HepG2 (cell line): ENCODE measurements at regions not wholly inside any gene's neighbourhood (a gene's known extent, or its start where the extent isn't known, plus 50 kb on each side); places are given as distances from the start of the nearest gene placed in this dataset.

Experiments
- ATAC-seq: fragments of 200-7000 bp; cut with Tn5 transposase; 3 replicates; pipeline ENCODE4 v1.9.1; 2020; ENCODE audit warnings: mild to moderate bottlenecking, moderate library complexity
- BruUV-seq: library from RNA; stranded (reverse); fragments of 400-500 nt; replicated peaks from 2 replicates; lab custom pipeline; 2021; lab: Mats Ljungman, UMichigan
- CTCF ChIA-PET: fragments of 300-600 bp; formaldehyde crosslinking; extraction: SDS; loops from one replicate; lab custom pipeline; 2021; ENCODE audit warnings: low total read pairs, inconsistent platforms, low intra/inter-chr PET ratio; lab: Yijun Ruan, JAX
- POLR2A ChIA-PET: fragments of 350-600 bp; sonication (Branson Sonifier 250); formaldehyde crosslinking; loops from one replicate; lab custom pipeline; 2020; ENCODE audit warnings: antibody characterized with exemption, inconsistent platforms; lab: Yijun Ruan, JAX
- DNase-seq: peaks from one replicate; pipeline ENCODE4 v3.0.0-alpha.2; 2015; ENCODE audit warnings: low spot score
- FAIRE-seq: peaks from 3 replicates; lab custom pipeline; 2011; peaks lifted over from hg19 to GRCh38; lab: Jason Lieb, UNC
- H2AFZ ChIP-seq: one replicate; pipeline ENCODE4 v1.6.1; 2011; ENCODE audit warnings: low read length, inconsistent platforms
- H3K27ac ChIP-seq: fragments of 300-600 bp; 3 replicates; pipeline ENCODE4 v1.8.0; 2011; ENCODE audit warnings: mixed run types, mild to moderate bottlenecking, mixed read lengths, low read length, inconsistent platforms; ENCODE audit not compliant: insufficient read depth; ENCODE audit errors: extremely low read length
- H3K27me3 ChIP-seq, 2 experiments: fragments of 200-600 bp in 1 of 2; 2 replicates in 1 of 2; 3 replicates in 1 of 2; pipeline versions ENCODE4 v1.6.0 to v1.8.0; 2011; ENCODE audit warnings: low read length in 2 of 2, mild to moderate bottlenecking in 2 of 2, moderate library complexity in 2 of 2, inconsistent platforms in 1 of 2; ENCODE audit not compliant: insufficient read depth in 2 of 2, control insufficient read depth in 1 of 2
- H3K36me3 ChIP-seq, 2 experiments: fragments of 200-600 bp in 1 of 2; replicated peaks in 1 of 2; 2 replicates in 1 of 2; 3 replicates in 1 of 2; pipeline versions ENCODE4 v1.5.1 to v1.8.0; 2011; ENCODE audit warnings: low read length in 2 of 2, inconsistent platforms in 1 of 2; ENCODE audit not compliant: insufficient read depth in 2 of 2, control insufficient read depth in 1 of 2
- H3K4me1 ChIP-seq: 2 replicates; pipeline ENCODE4 v1.5.1; 2012; ENCODE audit warnings: low read length, inconsistent platforms; ENCODE audit not compliant: insufficient read depth
- H3K4me2 ChIP-seq: 2 replicates; pipeline ENCODE4 v1.6.0; 2011; ENCODE audit warnings: low read depth, low read length, inconsistent platforms
- H3K4me3 ChIP-seq, 3 experiments: fragments of 200-600 bp in 1 of 3; sonication (generic), shearing (Covaris generic) in 1 of 3; replicated peaks in 1 of 3; 2 replicates each; pipeline ENCODE4 v1.5.1; 2011 to 2016; ENCODE audit warnings: low read length in 3 of 3, inconsistent platforms in 2 of 3, low read depth in 2 of 3, mild to moderate bottlenecking in 2 of 3, control low read depth in 1 of 3, mixed read lengths in 1 of 3; ENCODE audit not compliant: insufficient read depth in 1 of 3
- H3K79me2 ChIP-seq: one replicate; pipeline ENCODE4 v1.6.1; 2011; ENCODE audit warnings: low read length, inconsistent platforms; ENCODE audit not compliant: insufficient read depth
- H3K9ac ChIP-seq: 2 replicates; pipeline ENCODE4 v1.6.0; 2011; ENCODE audit warnings: mild to moderate bottlenecking, low read depth, low read length, inconsistent platforms; ENCODE audit not compliant: insufficient read depth
- H3K9me3 ChIP-seq: 2 replicates; pipeline ENCODE4 v1.5.1; 2012; ENCODE audit warnings: mild to moderate bottlenecking, low read length
- H4K20me1 ChIP-seq: 2 replicates; pipeline ENCODE4 v1.6.0; 2011; ENCODE audit warnings: inconsistent platforms, mild to moderate bottlenecking, low read length, moderate library complexity; ENCODE audit not compliant: insufficient read depth
- ATF7 ChIP-seq, 2 experiments: fragments of 450-650 bp in 1 of 2; sonication (generic) in 1 of 2; formaldehyde crosslinking in 1 of 2; IDR thresholded peaks; 2 replicates each; pipeline versions ENCODE4 v1.4.0 to v1.6.1; 2016 to 2020; ENCODE audit warnings: antibody characterized with exemption in 1 of 2, mild to moderate bottlenecking in 1 of 2, missing genetic modification reagents in 1 of 2
- CREB1 ChIP-seq, 2 experiments: fragments of 450-650 bp in 1 of 2; IDR thresholded peaks; 2 replicates each; pipeline ENCODE4 v1.6.1; 2016 to 2017; ENCODE audit warnings: control low read depth in 1 of 2, mild to moderate bottlenecking in 1 of 2, missing compliant biosample characterization in 1 of 2, missing genetic modification characterization in 1 of 2
- SALL2 ChIP-seq: sonication (generic); formaldehyde crosslinking; IDR thresholded peaks from 2 replicates; pipeline ENCODE4 v1.8.1; 2023; ENCODE audit warnings: mild to moderate bottlenecking, missing genetic modification reagents, inconsistent platforms
- WGBS: methylation state at CpG from one replicate; pipeline ENCODE4 v1.1.6; 2017; ENCODE audit warnings: low lambda C conversion rate; 5-methylcytosine and 5-hydroxymethylcytosine counted together
- in situ Hi-C: cut with HindIII; loops from 2 replicates; pipeline ENCODE4 v1.10.0; 2017; ENCODE audit warnings: low pct_unique_long_range_greater_than_20kb; ENCODE audit not compliant: extremely low pct_ligation_motif_present
- intact Hi-C: fragments of 100-400 bp; cut with micrococcal nuclease; formaldehyde crosslinking; loops from one replicate; pipeline ENCODE4 v1.10.0; 2022; ENCODE audit not compliant: unreplicated experiment
- TF ChIP-seq, protein P1 (sequence below): sonication (generic); formaldehyde crosslinking; IDR thresholded peaks from 2 replicates; pipeline ENCODE4 v1.4.0; 2020; ENCODE audit warnings: missing genetic modification reagents, borderline replicate concordance

DNA sequence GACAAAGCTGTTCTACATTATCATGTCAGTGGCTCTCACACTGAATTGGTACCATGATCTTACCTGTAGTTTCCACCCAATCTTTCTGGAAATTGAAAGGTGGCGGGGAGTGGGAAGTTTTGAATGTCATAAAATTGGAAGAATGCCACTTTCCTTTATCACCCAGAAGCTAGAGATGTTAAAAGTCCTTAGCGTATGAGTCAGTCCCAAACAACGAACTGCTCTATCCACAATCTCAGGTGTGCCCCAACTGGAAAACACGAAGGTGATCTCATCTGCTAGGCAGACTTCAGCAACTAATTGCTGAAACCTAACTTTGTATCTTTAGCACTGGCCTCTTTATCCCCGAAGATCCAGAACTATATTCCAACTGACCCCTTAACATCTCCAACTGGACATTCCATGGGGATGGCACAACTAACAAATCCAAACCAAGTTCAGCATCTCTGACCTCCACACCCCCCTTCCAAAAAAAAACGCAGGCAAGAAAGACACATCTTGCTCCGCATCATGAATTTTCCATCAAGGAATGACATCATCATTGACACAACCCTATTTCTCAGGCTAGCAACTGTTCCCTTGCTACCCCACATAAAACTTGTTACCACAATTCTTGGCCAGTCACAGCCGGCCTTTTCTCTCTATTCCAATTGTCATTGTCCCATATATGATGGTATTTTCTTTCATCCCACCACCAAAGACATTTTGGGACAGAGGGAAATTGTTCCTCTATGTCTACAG, 175.4 kb downstream of the KLF12 start:
- no peak overlapping the region for H2AFZ ChIP-seq
- no peak for FAIRE-seq
- H3K79me2 ChIP-seq, result no peaks in the 10 kb centered on the region
- CTCF ChIA-PET, result no interaction called here
- H3K27ac ChIP-seq, result no peak overlapping the region
- no peaks in the 10 kb centered on the region for H3K9me3 ChIP-seq
- POLR2A ChIA-PET, result no interaction called here
- H3K9ac ChIP-seq, result no peak overlapping the region
- H4K20me1 ChIP-seq, result no peaks in the 10 kb centered on the region
- WGBS, result 63% methylated on average over 8 of the region's 8 CpGs
- no peaks in the 10 kb centered on the region for H3K36me3 ChIP-seq
- in situ Hi-C loops (no loop called here), intact Hi-C loops (no loop called here)
- H3K4me3 ChIP-seq, result no peak overlapping the region
- no peak overlapping the region for H3K4me2 ChIP-seq
- H3K27me3 ChIP-seq, result no peaks in the 10 kb centered on the region
- no TSS peak for BruUV-seq
- H3K4me1 ChIP-seq, result peaks cover 5% of the 10 kb centered on the region; the same call in 1 of the 2 replicates
- TF ChIP-seq ATF7 (IDR thresholded peaks at IDR 0.05) (peak; percentile 88), ATF7 (CRISPR knock-in tag; IDR thresholded peaks at IDR 0.05) (no peak), CREB1 (IDR thresholded peaks at IDR 0.05) (peak; percentile 26; the same call in 1 of the 2 replicates), CREB1 (CRISPR knock-in tag; IDR thresholded peaks at IDR 0.05) (no peak), SALL2 (CRISPR knock-in tag) (no peak)
- TF ChIP-seq, protein P1, sequence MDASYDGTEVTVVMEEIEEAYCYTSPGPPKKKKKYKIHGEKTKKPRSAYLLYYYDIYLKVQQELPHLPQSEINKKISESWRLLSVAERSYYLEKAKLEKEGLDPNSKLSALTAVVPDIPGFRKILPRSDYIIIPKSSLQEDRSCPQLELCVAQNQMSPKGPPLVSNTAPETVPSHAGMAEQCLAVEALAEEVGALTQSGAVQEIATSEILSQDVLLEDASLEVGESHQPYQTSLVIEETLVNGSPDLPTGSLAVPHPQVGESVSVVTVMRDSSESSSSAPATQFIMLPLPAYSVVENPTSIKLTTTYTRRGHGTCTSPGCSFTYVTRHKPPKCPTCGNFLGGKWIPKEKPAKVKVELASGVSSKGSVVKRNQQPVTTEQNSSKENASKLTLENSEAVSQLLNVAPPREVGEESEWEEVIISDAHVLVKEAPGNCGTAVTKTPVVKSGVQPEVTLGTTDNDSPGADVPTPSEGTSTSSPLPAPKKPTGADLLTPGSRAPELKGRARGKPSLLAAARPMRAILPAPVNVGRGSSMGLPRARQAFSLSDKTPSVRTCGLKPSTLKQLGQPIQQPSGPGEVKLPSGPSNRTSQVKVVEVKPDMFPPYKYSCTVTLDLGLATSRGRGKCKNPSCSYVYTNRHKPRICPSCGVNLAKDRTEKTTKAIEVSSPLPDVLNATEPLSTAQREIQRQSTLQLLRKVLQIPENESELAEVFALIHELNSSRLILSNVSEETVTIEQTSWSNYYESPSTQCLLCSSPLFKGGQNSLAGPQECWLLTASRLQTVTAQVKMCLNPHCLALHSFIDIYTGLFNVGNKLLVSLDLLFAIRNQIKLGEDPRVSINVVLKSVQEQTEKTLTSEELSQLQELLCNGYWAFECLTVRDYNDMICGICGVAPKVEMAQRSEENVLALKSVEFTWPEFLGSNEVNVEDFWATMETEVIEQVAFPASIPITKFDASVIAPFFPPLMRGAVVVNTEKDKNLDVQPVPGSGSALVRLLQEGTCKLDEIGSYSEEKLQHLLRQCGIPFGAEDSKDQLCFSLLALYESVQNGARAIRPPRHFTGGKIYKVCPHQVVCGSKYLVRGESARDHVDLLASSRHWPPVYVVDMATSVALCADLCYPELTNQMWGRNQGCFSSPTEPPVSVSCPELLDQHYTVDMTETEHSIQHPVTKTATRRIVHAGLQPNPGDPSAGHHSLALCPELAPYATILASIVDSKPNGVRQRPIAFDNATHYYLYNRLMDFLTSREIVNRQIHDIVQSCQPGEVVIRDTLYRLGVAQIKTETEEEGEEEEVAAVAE (CRISPR knock-in tag), result no peak
- TF ChIP-seq, all 625 proteins: peak for 2
- no peak for ATAC-seq
- no peak for DNase-seq
